GM21447 (cell line): ENCODE measurements at regions not wholly inside any gene's neighbourhood (a gene's known extent, or its start where the extent isn't known, plus 50 kb on each side); places are given as distances from the start of the nearest gene placed in this dataset.
"Not testable (repeated sequence)": the region's sequence is repeated elsewhere in the genome, so short reads cannot be mapped to it uniquely, and the experiment has no call there.

Experiments used
- ATAC-seq: cut with Tn5 transposase; IDR thresholded peaks from one replicate; pipeline ENCODE4 v1.9.1; 2021; ENCODE audit not compliant: unreplicated experiment

- ATAC-seq = no peak
Observed at GRCh38 chr14:36418937-36419336, 98.5 kb upstream of the MBIP start.

- ATAC-seq = not testable (repeated sequence)
Observed at GRCh38 chr14:36411951-36412350, 91.5 kb upstream of the MBIP start.

GRCh38 chr14:36408388-36408787 is 88.0 kb upstream of the MBIP start:
- no peak for ATAC-seq

- no peak for ATAC-seq
Observed at GRCh38 chr14:36405589-36406274, 85.3 kb upstream of the MBIP start.

GRCh38 chr14:36402867-36403266 is 82.4 kb upstream of the MBIP start:
- ATAC-seq = no peak

- no peak for ATAC-seq
Observed at GRCh38 chr14:36398463-36399291, 78.2 kb upstream of the MBIP start.

DNA sequence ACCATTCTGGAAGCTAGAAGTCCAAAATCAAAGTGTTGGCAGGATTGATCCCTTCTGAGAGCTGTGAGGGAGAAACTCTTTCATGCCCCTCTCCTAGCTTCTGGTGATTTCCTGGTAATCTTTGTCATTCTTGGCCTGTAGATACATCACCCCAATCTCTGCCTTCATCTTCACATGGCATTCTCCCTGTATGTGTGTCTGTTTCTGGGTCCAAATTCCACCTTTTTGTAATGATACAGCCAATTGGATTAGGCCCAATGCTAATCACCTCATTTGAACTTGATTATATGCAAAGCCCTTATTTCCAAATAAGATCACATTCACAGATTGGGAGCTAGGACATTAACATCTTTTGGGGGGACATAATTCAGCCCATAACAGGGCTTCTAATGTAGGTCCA is 76.9 kb upstream of the MBIP start:
- no peak for ATAC-seq

GRCh38 chr14:36396798-36397197 is 76.4 kb upstream of the MBIP start:
- no peak for ATAC-seq

DNA sequence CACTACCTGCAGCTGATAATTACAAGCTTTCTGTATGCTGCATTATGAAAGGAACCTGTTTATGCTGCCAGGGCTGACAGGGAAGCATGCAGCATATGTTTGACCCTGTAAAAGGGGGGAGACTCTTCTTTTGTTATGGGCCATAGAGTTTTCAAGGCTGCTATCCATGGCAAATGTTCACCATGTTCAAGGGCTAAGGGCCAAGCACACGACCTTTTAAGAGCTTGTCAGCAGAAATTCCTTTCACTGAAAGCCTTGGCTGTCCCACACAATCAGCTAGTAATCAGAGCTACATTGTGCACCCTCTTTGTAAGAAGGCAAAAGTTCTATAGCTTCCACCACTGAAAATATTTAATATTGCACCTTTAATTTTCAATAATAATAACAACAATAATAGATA is 74.2 kb upstream of the MBIP start:
- no peak for ATAC-seq

- ATAC-seq = no peak
Observed at GRCh38 chr14:36390718-36391117, 70.3 kb upstream of the MBIP start.

DNA sequence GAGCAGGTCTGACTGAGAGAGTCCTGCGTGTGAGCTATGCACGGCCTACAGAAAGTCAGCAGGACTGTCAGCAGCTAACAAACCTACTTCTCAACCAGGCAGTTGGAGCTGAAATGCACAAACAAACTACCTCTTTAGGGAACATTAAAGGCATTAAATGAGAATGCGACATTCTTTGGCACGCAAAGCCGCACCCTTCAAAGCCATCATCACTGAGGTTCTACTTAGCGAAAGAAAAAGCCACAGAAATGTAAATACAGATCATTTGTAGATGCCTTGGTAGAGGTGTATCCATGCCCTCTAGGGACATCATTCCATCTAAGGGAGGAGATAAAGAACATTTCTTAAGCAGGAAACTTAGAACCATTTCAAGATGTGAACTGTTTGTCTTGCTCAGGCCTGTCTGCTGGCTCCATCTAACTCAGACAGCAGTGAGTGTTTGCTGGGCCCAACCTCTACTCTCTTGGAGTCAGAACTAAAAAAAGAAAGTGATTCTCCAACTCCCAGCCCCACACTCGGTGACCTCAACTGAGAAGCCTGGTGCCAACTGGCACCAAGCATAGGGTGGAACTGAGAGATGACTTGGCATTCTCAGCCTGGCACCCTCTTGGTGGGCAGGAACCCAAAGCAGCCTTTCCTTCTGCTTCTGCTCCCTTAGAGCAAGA is 63.5 kb upstream of the MBIP start:
- no peak for ATAC-seq

GRCh38 chr14:36373982-36374673 is 53.7 kb upstream of the MBIP start:
- ATAC-seq = peak; percentile 88
